ENCODE measurements at regions not wholly inside any gene's neighbourhood (a gene's known extent, or its start where the extent isn't known, plus 50 kb on each side); places are given as distances from the start of the nearest gene placed in this dataset.

- H3K27me3 Mint-ChIP-seq (ENCODE audit: insufficient read depth, unreplicated experiment) = no peaks in the 10 kb centered on the region
- peaks cover 4% of the 10 kb centered on the region for H3K4me1 Mint-ChIP-seq (ENCODE audit: insufficient read depth, unreplicated experiment)
- BruUV-seq (replicated peaks) = no TSS peak
- ChIA-PET CTCF (interaction anchor here (0.6 kb wide), 2 partner anchors 71 to 91 kb away, joined by 3 to 4 read pairs; no protein-coding TSS in a partner anchor), POLR2A (no interaction called here)
- no peaks in the 10 kb centered on the region for H3K36me3 Mint-ChIP-seq (ENCODE audit: insufficient read depth, unreplicated experiment)
- H3K9me3 Mint-ChIP-seq (ENCODE audit: unreplicated experiment) = peaks cover 21% of the 10 kb centered on the region
- H3K4me3 Mint-ChIP-seq (ENCODE audit: unreplicated experiment) = no peak overlapping the region
- DNase-seq (ENCODE audit: unreplicated experiment) = peak; percentile 35
- H3K27ac Mint-ChIP-seq (ENCODE audit: low read depth, unreplicated experiment) = peak overlapping the region; percentile 23
- intact Hi-C loops (cut with micrococcal nuclease) = no loop called here
- no peak for TF ChIP-seq CTCF (IDR thresholded peaks at IDR 0.05; ENCODE audit: unreplicated experiment)
Observed at GRCh38 chr16:17773698-17774101, 302.9 kb upstream of the XYLT1 start.

GRCh38 chr16:17770104-17770503 lies 299.3 kb upstream of the XYLT1 start:
- H3K9me3 Mint-ChIP-seq (ENCODE audit: unreplicated experiment) = peaks cover 11% of the 10 kb centered on the region
- TF ChIP-seq CTCF (IDR thresholded peaks at IDR 0.05; ENCODE audit: unreplicated experiment) = no peak
- H3K27me3 Mint-ChIP-seq (ENCODE audit: insufficient read depth, unreplicated experiment) = no peaks in the 10 kb centered on the region
- CTCF ChIA-PET = interaction anchor here (0.6 kb wide), 1 partner anchor 23 kb away, joined by 4 read pairs; no protein-coding TSS in a partner anchor
- intact Hi-C loops (cut with micrococcal nuclease) = no loop called here
- BruUV-seq (replicated peaks) = no TSS peak
- no peak overlapping the region for H3K27ac Mint-ChIP-seq (ENCODE audit: low read depth, unreplicated experiment)
- peaks cover 12% of the 10 kb centered on the region for H3K4me1 Mint-ChIP-seq (ENCODE audit: insufficient read depth, unreplicated experiment)
- no peak for DNase-seq (ENCODE audit: unreplicated experiment)
- no peak overlapping the region for H3K4me3 Mint-ChIP-seq (ENCODE audit: unreplicated experiment)
- H3K36me3 Mint-ChIP-seq (ENCODE audit: insufficient read depth, unreplicated experiment) = no peaks in the 10 kb centered on the region
- POLR2A ChIA-PET = no interaction called here

- intact Hi-C loops (cut with micrococcal nuclease) = loop anchor here (5.0 kb wide), 1 partner anchor 68 kb away; no protein-coding TSS in a partner anchor
- peaks cover 11% of the 10 kb centered on the region for H3K9me3 Mint-ChIP-seq (ENCODE audit: unreplicated experiment)
- no peak overlapping the region for H3K27ac Mint-ChIP-seq (ENCODE audit: low read depth, unreplicated experiment)
- no peaks in the 10 kb centered on the region for H3K36me3 Mint-ChIP-seq (ENCODE audit: insufficient read depth, unreplicated experiment)
- H3K4me3 Mint-ChIP-seq (ENCODE audit: unreplicated experiment) = no peak overlapping the region
- CTCF ChIA-PET = no interaction called here
- POLR2A ChIA-PET = no interaction called here
- no peaks in the 10 kb centered on the region for H3K27me3 Mint-ChIP-seq (ENCODE audit: insufficient read depth, unreplicated experiment)
- no peak for TF ChIP-seq CTCF (IDR thresholded peaks at IDR 0.05; ENCODE audit: unreplicated experiment)
- peak; percentile 9 for DNase-seq (ENCODE audit: unreplicated experiment)
- peaks cover 12% of the 10 kb centered on the region for H3K4me1 Mint-ChIP-seq (ENCODE audit: insufficient read depth, unreplicated experiment)
- no TSS peak for BruUV-seq (replicated peaks)
Observed at GRCh38 chr16:17769065-17769464, 298.3 kb upstream of the XYLT1 start.

- peak; percentile 71 for DNase-seq (ENCODE audit: unreplicated experiment)
- ChIA-PET POLR2A (no interaction called here), CTCF (no interaction called here)
- Mint-ChIP-seq H3K27ac (ENCODE audit: low read depth, unreplicated experiment) (no peak overlapping the region), H3K36me3 (ENCODE audit: insufficient read depth, unreplicated experiment) (no peaks in the 10 kb centered on the region), H3K4me1 (ENCODE audit: insufficient read depth, unreplicated experiment) (peaks cover 12% of the 10 kb centered on the region), H3K27me3 (ENCODE audit: insufficient read depth, unreplicated experiment) (no peaks in the 10 kb centered on the region), H3K4me3 (ENCODE audit: unreplicated experiment) (no peak overlapping the region), H3K9me3 (ENCODE audit: unreplicated experiment) (peaks cover 11% of the 10 kb centered on the region)
- BruUV-seq (replicated peaks) = no TSS peak
- intact Hi-C loops (cut with micrococcal nuclease) = loop anchor here (5.0 kb wide), 1 partner anchor 69 kb away; no protein-coding TSS in a partner anchor
- TF ChIP-seq CTCF (IDR thresholded peaks at IDR 0.05; ENCODE audit: unreplicated experiment) = no peak
Observed at GRCh38 chr16:17768257-17768656, 297.5 kb upstream of the XYLT1 start.

Data from MCF 10A (cell line).